ENCODE measurements at regions not wholly inside any gene's neighbourhood (a gene's known extent, or its start where the extent isn't known, plus 50 kb on each side); places are given as distances from the start of the nearest gene placed in this dataset.

GRCh38 chrX:150217609-150218008 is 145.5 kb upstream of the MAMLD1 start:
- WGBS, result 17% methylated on average over 1 of the region's 5 CpGs

GRCh38 chrX:150219374-150220185 is 143.5 kb upstream of the MAMLD1 start:
- Histone ChIP-seq H3K79me1 (replicated peaks; ENCODE audit: low read length, poor library complexity, severe bottlenecking) (no peaks in the 10 kb centered on the region), H3K9me3 (ENCODE audit: control insufficient read depth, low read length) (no peaks in the 10 kb centered on the region), H2AFZ (ENCODE audit: low read depth, low read length) (no peak overlapping the region), H2BK15ac (ENCODE audit: low read depth, poor library complexity, severe bottlenecking) (no peak overlapping the region), H2BK12ac (ENCODE audit: low read length in 2 of 2) (no peak overlapping the region), H3K36me3 (ENCODE audit: control insufficient read depth in 1 of 2, insufficient read depth in 2 of 2, low read depth in 1 of 2, low read length in 2 of 2) (no peaks in the 10 kb centered on the region), H3K4me1 (ENCODE audit: control insufficient read depth, insufficient read depth, low read depth, low read length) (peaks cover 5% of the 10 kb centered on the region), H3K4me3 (ENCODE audit: insufficient read depth in 1 of 2, low read depth in 1 of 2, low read length in 2 of 2) (no peak overlapping the region), H3K14ac (ENCODE audit: low read length in 2 of 2) (no peak overlapping the region), H3K23ac (ENCODE audit: low read length in 2 of 2) (no peak overlapping the region), H3K4me2 (ENCODE audit: low read length, poor library complexity, severe bottlenecking) (peak overlapping the region; percentile 43), H3K27ac (ENCODE audit: low read length, poor library complexity, severe bottlenecking) (no peak overlapping the region), H2BK5ac (ENCODE audit: low read depth, low read length, poor library complexity, severe bottlenecking) (no peak overlapping the region), H4K8ac (ENCODE audit: low read length) (no peak overlapping the region), H3K4ac (ENCODE audit: low read depth in 1 of 2, low read length in 2 of 2) (no peak overlapping the region), H3K27me3 (ENCODE audit: control insufficient read depth in 1 of 2, insufficient read depth in 1 of 2, low read length in 2 of 2) (peaks cover 0 to 39% of the 10 kb centered on the region in 2 experiments), H2BK120ac (ENCODE audit: low read depth, low read length) (no peak overlapping the region), H3K18ac (ENCODE audit: low read depth in 1 of 2, low read length in 2 of 2) (no peak overlapping the region), H4K91ac (ENCODE audit: low read length) (no peak overlapping the region), H2AK5ac (ENCODE audit: low read length, severe bottlenecking) (no peak overlapping the region), H3K9ac (ENCODE audit: low read length) (no peak overlapping the region)
- 32% methylated on average over 13 of the region's 17 CpGs for WGBS
- DNase-seq, result peak; percentile 50

More at GRCh38 chrX:150217609-150218008, 145.5 kb upstream of the MAMLD1 start:
- Histone ChIP-seq H3K9ac (ENCODE audit: low read length) (no peak overlapping the region), H3K23ac (ENCODE audit: low read length in 2 of 2) (no peak overlapping the region), H2BK5ac (ENCODE audit: low read depth, low read length, poor library complexity, severe bottlenecking) (no peak overlapping the region), H4K8ac (ENCODE audit: low read length) (no peak overlapping the region), H2BK120ac (ENCODE audit: low read depth, low read length) (no peak overlapping the region), H2BK15ac (ENCODE audit: low read depth, poor library complexity, severe bottlenecking) (no peak overlapping the region), H4K91ac (ENCODE audit: low read length) (no peak overlapping the region), H3K79me1 (replicated peaks; ENCODE audit: low read length, poor library complexity, severe bottlenecking) (no peaks in the 10 kb centered on the region), H3K27me3 (ENCODE audit: control insufficient read depth in 1 of 2, insufficient read depth in 1 of 2, low read length in 2 of 2) (peaks cover 0 to 32% of the 10 kb centered on the region in 2 experiments), H3K14ac (ENCODE audit: low read length in 2 of 2) (no peak overlapping the region), H3K4ac (ENCODE audit: low read depth in 1 of 2, low read length in 2 of 2) (no peak overlapping the region), H2AFZ (ENCODE audit: low read depth, low read length) (no peak overlapping the region), H3K18ac (ENCODE audit: low read depth in 1 of 2, low read length in 2 of 2) (no peak overlapping the region), H2BK12ac (ENCODE audit: low read length in 2 of 2) (no peak overlapping the region), H2AK5ac (ENCODE audit: low read length, severe bottlenecking) (no peak overlapping the region), H3K27ac (ENCODE audit: low read length, poor library complexity, severe bottlenecking) (no peak overlapping the region), H3K9me3 (ENCODE audit: control insufficient read depth, low read length) (no peaks in the 10 kb centered on the region), H3K4me2 (ENCODE audit: low read length, poor library complexity, severe bottlenecking) (no peak overlapping the region), H3K4me1 (ENCODE audit: control insufficient read depth, insufficient read depth, low read depth, low read length) (peaks cover 8% of the 10 kb centered on the region), H3K4me3 (ENCODE audit: insufficient read depth in 1 of 2, low read depth in 1 of 2, low read length in 2 of 2) (no peak overlapping the region), H3K36me3 (ENCODE audit: control insufficient read depth in 1 of 2, insufficient read depth in 2 of 2, low read depth in 1 of 2, low read length in 2 of 2) (no peaks in the 10 kb centered on the region)
- no peak for DNase-seq

GRCh38 chrX:150223176-150224015 is 139.7 kb upstream of the MAMLD1 start:
- no peaks in the 10 kb centered on the region for H3K36me3 ChIP-seq (ENCODE audit: control insufficient read depth in 1 of 2, insufficient read depth in 2 of 2, low read depth in 1 of 2, low read length in 2 of 2)
- H2BK5ac ChIP-seq (ENCODE audit: low read depth, low read length, poor library complexity, severe bottlenecking), result no peak overlapping the region
- H2AK5ac ChIP-seq (ENCODE audit: low read length, severe bottlenecking), result no peak overlapping the region
- H3K4ac ChIP-seq (ENCODE audit: low read depth in 1 of 2, low read length in 2 of 2), result no peak overlapping the region
- H3K18ac ChIP-seq (ENCODE audit: low read depth in 1 of 2, low read length in 2 of 2), result no peak overlapping the region
- no peak for DNase-seq
- no peak overlapping the region for H2BK12ac ChIP-seq (ENCODE audit: low read length in 2 of 2)
- peaks cover 5% of the 10 kb centered on the region for H3K4me1 ChIP-seq (ENCODE audit: control insufficient read depth, insufficient read depth, low read depth, low read length)
- no peak overlapping the region for H3K4me3 ChIP-seq (ENCODE audit: insufficient read depth in 1 of 2, low read depth in 1 of 2, low read length in 2 of 2)
- 83% methylated on average over 12 of the region's 12 CpGs for WGBS
- H3K23ac ChIP-seq (ENCODE audit: low read length in 2 of 2), result no peak overlapping the region
- H3K27me3 ChIP-seq (ENCODE audit: control insufficient read depth in 1 of 2, insufficient read depth in 1 of 2, low read length in 2 of 2), result peaks cover 0 to 71% of the 10 kb centered on the region in 2 experiments
- no peak overlapping the region for H2AFZ ChIP-seq (ENCODE audit: low read depth, low read length)
- H3K27ac ChIP-seq (ENCODE audit: low read length, poor library complexity, severe bottlenecking), result no peak overlapping the region
- no peaks in the 10 kb centered on the region for H3K9me3 ChIP-seq (ENCODE audit: control insufficient read depth, low read length)
- H3K79me1 ChIP-seq (replicated peaks; ENCODE audit: low read length, poor library complexity, severe bottlenecking), result no peaks in the 10 kb centered on the region
- H4K91ac ChIP-seq (ENCODE audit: low read length), result no peak overlapping the region
- no peak overlapping the region for H4K8ac ChIP-seq (ENCODE audit: low read length)
- H3K4me2 ChIP-seq (ENCODE audit: low read length, poor library complexity, severe bottlenecking), result no peak overlapping the region
- H2BK15ac ChIP-seq (ENCODE audit: low read depth, poor library complexity, severe bottlenecking), result no peak overlapping the region
- no peak overlapping the region for H3K14ac ChIP-seq (ENCODE audit: low read length in 2 of 2)
- no peak overlapping the region for H2BK120ac ChIP-seq (ENCODE audit: low read depth, low read length)
- H3K9ac ChIP-seq (ENCODE audit: low read length), result no peak overlapping the region

GRCh38 chrX:150224676-150225075 is 138.4 kb upstream of the MAMLD1 start:
- Histone ChIP-seq H3K18ac (ENCODE audit: low read depth in 1 of 2, low read length in 2 of 2) (no peak overlapping the region), H3K9me3 (ENCODE audit: control insufficient read depth, low read length) (no peaks in the 10 kb centered on the region), H2BK5ac (ENCODE audit: low read depth, low read length, poor library complexity, severe bottlenecking) (no peak overlapping the region), H2BK120ac (ENCODE audit: low read depth, low read length) (no peak overlapping the region), H2BK12ac (ENCODE audit: low read length in 2 of 2) (no peak overlapping the region), H3K36me3 (ENCODE audit: control insufficient read depth in 1 of 2, insufficient read depth in 2 of 2, low read depth in 1 of 2, low read length in 2 of 2) (no peaks in the 10 kb centered on the region), H3K27me3 (ENCODE audit: control insufficient read depth in 1 of 2, insufficient read depth in 1 of 2, low read length in 2 of 2) (peaks cover 0 to 80% of the 10 kb centered on the region in 2 experiments), H3K27ac (ENCODE audit: low read length, poor library complexity, severe bottlenecking) (no peak overlapping the region), H2AFZ (ENCODE audit: low read depth, low read length) (no peak overlapping the region), H3K79me1 (replicated peaks; ENCODE audit: low read length, poor library complexity, severe bottlenecking) (no peaks in the 10 kb centered on the region), H2AK5ac (ENCODE audit: low read length, severe bottlenecking) (no peak overlapping the region), H2BK15ac (ENCODE audit: low read depth, poor library complexity, severe bottlenecking) (no peak overlapping the region), H3K4ac (ENCODE audit: low read depth in 1 of 2, low read length in 2 of 2) (no peak overlapping the region), H3K4me3 (ENCODE audit: insufficient read depth in 1 of 2, low read depth in 1 of 2, low read length in 2 of 2) (no peak overlapping the region), H3K23ac (ENCODE audit: low read length in 2 of 2) (no peak overlapping the region), H3K14ac (ENCODE audit: low read length in 2 of 2) (no peak overlapping the region), H3K4me2 (ENCODE audit: low read length, poor library complexity, severe bottlenecking) (no peak overlapping the region), H4K91ac (ENCODE audit: low read length) (no peak overlapping the region), H3K4me1 (ENCODE audit: control insufficient read depth, insufficient read depth, low read depth, low read length) (peaks cover under 1% of the 10 kb centered on the region), H3K9ac (ENCODE audit: low read length) (no peak overlapping the region), H4K8ac (ENCODE audit: low read length) (no peak overlapping the region)
- WGBS, result 82% methylated on average over 3 of the region's 3 CpGs
- no peak for DNase-seq
